OCI-LY3 (cell line): ENCODE measurements at regions not wholly inside any gene's neighbourhood (a gene's known extent, or its start where the extent isn't known, plus 50 kb on each side); places are given as distances from the start of the nearest gene placed in this dataset.
"Not testable (repeated sequence)": the region's sequence is repeated elsewhere in the genome, so short reads cannot be mapped to it uniquely, and the experiment has no call there.

Source experiments
- EZH2phosphoT487 ChIP-seq: fragments of 200-600 bp; shearing (Covaris generic); IDR thresholded peaks from 2 replicates; pipeline ENCODE4 v1.6.1; 2018; ENCODE audit warnings: antibody characterized with exemption, mixed run types, low read depth
- TF ChIP-seq, protein P1 (sequence below): fragments of 200-600, 300-600 bp; sonication (generic); IDR thresholded peaks from 2 replicates; pipeline ENCODE4 v1.5.1; 2014; ENCODE audit warnings: antibody characterized with exemption, low read length, low read depth

DNA sequence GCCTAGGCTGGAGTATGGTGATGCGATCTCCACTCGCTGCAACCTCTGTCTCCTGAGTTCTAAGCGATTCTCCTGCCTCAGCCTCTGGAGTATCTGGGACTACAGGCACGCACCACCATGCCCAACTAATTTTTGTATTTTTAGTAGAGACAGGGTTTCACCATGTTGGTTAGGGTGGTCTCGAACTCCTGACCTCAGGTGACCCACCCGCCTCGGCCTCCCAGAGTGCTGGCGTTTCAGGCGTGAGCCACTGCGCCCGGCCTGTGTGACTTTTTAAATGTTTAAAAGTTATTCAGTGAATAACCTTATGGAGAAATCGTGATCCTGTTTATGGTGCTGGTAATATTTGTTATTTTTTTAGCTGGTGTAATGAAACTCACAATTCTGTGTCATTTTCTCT, 304.6 kb downstream of the PCDH7 start:
- TF ChIP-seq, protein P1, sequence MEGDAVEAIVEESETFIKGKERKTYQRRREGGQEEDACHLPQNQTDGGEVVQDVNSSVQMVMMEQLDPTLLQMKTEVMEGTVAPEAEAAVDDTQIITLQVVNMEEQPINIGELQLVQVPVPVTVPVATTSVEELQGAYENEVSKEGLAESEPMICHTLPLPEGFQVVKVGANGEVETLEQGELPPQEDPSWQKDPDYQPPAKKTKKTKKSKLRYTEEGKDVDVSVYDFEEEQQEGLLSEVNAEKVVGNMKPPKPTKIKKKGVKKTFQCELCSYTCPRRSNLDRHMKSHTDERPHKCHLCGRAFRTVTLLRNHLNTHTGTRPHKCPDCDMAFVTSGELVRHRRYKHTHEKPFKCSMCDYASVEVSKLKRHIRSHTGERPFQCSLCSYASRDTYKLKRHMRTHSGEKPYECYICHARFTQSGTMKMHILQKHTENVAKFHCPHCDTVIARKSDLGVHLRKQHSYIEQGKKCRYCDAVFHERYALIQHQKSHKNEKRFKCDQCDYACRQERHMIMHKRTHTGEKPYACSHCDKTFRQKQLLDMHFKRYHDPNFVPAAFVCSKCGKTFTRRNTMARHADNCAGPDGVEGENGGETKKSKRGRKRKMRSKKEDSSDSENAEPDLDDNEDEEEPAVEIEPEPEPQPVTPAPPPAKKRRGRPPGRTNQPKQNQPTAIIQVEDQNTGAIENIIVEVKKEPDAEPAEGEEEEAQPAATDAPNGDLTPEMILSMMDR: not testable (repeated sequence)
- not testable (repeated sequence) for TF ChIP-seq EZH2phosphoT487
